CD8-positive, alpha-beta memory T cell (primary cell): ENCODE measurements at regions not wholly inside any gene's neighbourhood (a gene's known extent, or its start where the extent isn't known, plus 50 kb on each side); places are given as distances from the start of the nearest gene placed in this dataset.

Source experiments
- CTCF ChIA-PET: fragments of 350-600 bp; sonication (Branson Sonifier 250); formaldehyde crosslinking; loops from one replicate; lab custom pipeline; 2021; ENCODE audit warnings: antibody characterized with exemption; lab: Charles Lee
- POLR2A ChIA-PET: fragments of 350-600 bp; sonication (Branson Sonifier 250); formaldehyde crosslinking; loops from one replicate; lab custom pipeline; 2021; ENCODE audit warnings: antibody characterized with exemption; lab: Charles Lee
- DNase-seq, 5 donors: peaks; one replicate each; pipeline versions ENCODE4 v3.0.0 to v3.0.0-alpha.2; 2020 to 2022; ENCODE audit warnings: mixed read lengths in 1 of 5
- H3K27ac ChIP-seq: one replicate; pipeline ENCODE4 v1.7.0; 2013; ENCODE audit warnings: low read depth, mild to moderate bottlenecking, low read length, moderate library complexity
- H3K27me3 ChIP-seq: 2 replicates; pipeline ENCODE4 v1.7.0; 2013; ENCODE audit warnings: low read length, mild to moderate bottlenecking; ENCODE audit not compliant: insufficient read depth, poor library complexity, severe bottlenecking
- H3K36me3 ChIP-seq: 2 replicates; pipeline ENCODE4 v1.7.0; 2013; ENCODE audit warnings: mild to moderate bottlenecking, low read length, moderate library complexity; ENCODE audit not compliant: insufficient read depth
- H3K4me1 ChIP-seq: 2 replicates; pipeline ENCODE4 v1.7.0; 2013; ENCODE audit warnings: mild to moderate bottlenecking, low read length, moderate library complexity; ENCODE audit not compliant: insufficient read depth
- H3K4me3 ChIP-seq: 2 replicates; pipeline ENCODE4 v1.7.0; 2013; ENCODE audit warnings: mild to moderate bottlenecking, low read length
- H3K9me3 ChIP-seq: 2 replicates; pipeline ENCODE4 v1.7.0; 2013; ENCODE audit warnings: mild to moderate bottlenecking, low read length
- H3K27ac Mint-ChIP-seq, 8 donors: one replicate each; pipeline ENCODE4 v1.8.0; 2020 to 2021; ENCODE audit warnings: mixed read lengths in 8 of 8, mild to moderate bottlenecking in 6 of 8, inconsistent platforms in 3 of 8, moderate library complexity in 3 of 8
- H3K27me3 Mint-ChIP-seq, 2 donors: one replicate each; pipeline ENCODE4 v1.8.0; 2020 to 2021; ENCODE audit warnings: mixed read lengths in 2 of 2, mild to moderate bottlenecking in 1 of 2, moderate library complexity in 1 of 2
- H3K36me3 Mint-ChIP-seq, 3 donors: one replicate each; pipeline ENCODE4 v1.8.0; 2020 to 2021; ENCODE audit warnings: mixed read lengths in 3 of 3, inconsistent platforms in 1 of 3, mild to moderate bottlenecking in 1 of 3
- H3K4me1 Mint-ChIP-seq, 3 donors: one replicate each; pipeline ENCODE4 v1.8.0; 2020 to 2021; ENCODE audit warnings: mixed read lengths in 3 of 3, inconsistent platforms in 1 of 3, mild to moderate bottlenecking in 1 of 3
- H3K4me3 Mint-ChIP-seq, 7 donors: one replicate each; pipeline ENCODE4 v1.8.0; 2020 to 2021; ENCODE audit warnings: mixed read lengths in 7 of 7, mild to moderate bottlenecking in 6 of 7, moderate library complexity in 4 of 7, inconsistent platforms in 2 of 7
- H3K9me3 Mint-ChIP-seq, 5 donors: one replicate each; pipeline ENCODE4 v1.8.0; 2020 to 2022; ENCODE audit warnings: mixed read lengths in 5 of 5, mild to moderate bottlenecking in 3 of 5, moderate library complexity in 2 of 5, inconsistent platforms in 1 of 5

- peaks cover 0 to 13% (median 0%) of the 10 kb centered on the region in 5 donors for H3K9me3 Mint-ChIP-seq
- DNase-seq, result no peak
- Histone ChIP-seq H3K4me1 (no peaks in the 10 kb centered on the region), H3K9me3 (no peaks in the 10 kb centered on the region), H3K4me3 (no peak overlapping the region), H3K27ac (no peak overlapping the region), H3K27me3 (no peaks in the 10 kb centered on the region), H3K36me3 (no peaks in the 10 kb centered on the region)
- H3K27me3 Mint-ChIP-seq, result peaks cover 0 to 1% of the 10 kb centered on the region in 2 donors
- H3K36me3 Mint-ChIP-seq, result peaks cover 2 to 11% (median 6%) of the 10 kb centered on the region in 3 donors
- ChIA-PET CTCF (no interaction called here), POLR2A (no interaction called here)
- H3K4me1 Mint-ChIP-seq, result peaks cover 0 to 6% (median 2%) of the 10 kb centered on the region in 3 donors
- no peak overlapping the region for H3K4me3 Mint-ChIP-seq
- no peak overlapping the region for H3K27ac Mint-ChIP-seq
Measured at GRCh38 chr9:31355159-31355882, 1029.1 kb upstream of the ACO1 start.

GRCh38 chr9:31355965-31356364 lies 1028.5 kb upstream of the ACO1 start:
- no peak overlapping the region for H3K27ac Mint-ChIP-seq
- POLR2A ChIA-PET, result no interaction called here

DNA sequence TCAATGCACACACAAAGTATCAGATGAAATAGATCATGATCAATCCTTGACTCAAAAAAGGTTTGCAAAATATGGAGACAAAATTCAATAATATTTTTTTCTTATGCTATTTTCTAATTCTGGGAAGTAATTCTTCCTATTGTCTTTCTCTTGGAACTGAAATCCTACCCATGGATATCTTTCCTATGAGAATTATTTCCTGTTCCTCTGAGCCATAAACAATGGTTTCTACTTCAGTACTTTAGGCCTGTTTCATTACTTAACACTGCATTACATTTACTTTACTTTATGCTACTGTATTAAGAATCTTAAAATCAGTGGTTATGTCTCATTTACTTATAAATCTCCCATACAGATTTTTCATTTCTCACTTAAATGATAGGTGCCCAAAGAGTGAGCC lies 1025.4 kb upstream of the ACO1 start:
- Mint-ChIP-seq H3K4me3 (no peak overlapping the region), H3K27ac (no peak overlapping the region), H3K36me3 (peaks cover 0 to 11% (median 4%) of the 10 kb centered on the region in 3 donors), H3K4me1 (peaks cover 0 to 2% (median 0%) of the 10 kb centered on the region in 3 donors), H3K9me3 (peaks cover 0 to 9% (median 0%) of the 10 kb centered on the region in 5 donors), H3K27me3 (peaks cover 0 to 1% of the 10 kb centered on the region in 2 donors)
- no peak for DNase-seq
- H3K4me3 ChIP-seq, result no peak overlapping the region
- no peaks in the 10 kb centered on the region for H3K27me3 ChIP-seq
- CTCF ChIA-PET, result no interaction called here
- H3K36me3 ChIP-seq, result no peaks in the 10 kb centered on the region
- POLR2A ChIA-PET, result no interaction called here
- no peaks in the 10 kb centered on the region for H3K4me1 ChIP-seq
- H3K9me3 ChIP-seq, result no peaks in the 10 kb centered on the region
- H3K27ac ChIP-seq, result no peak overlapping the region

More at GRCh38 chr9:31355965-31356364, 1028.5 kb upstream of the ACO1 start:
- peaks cover 0 to 11% (median 4%) of the 10 kb centered on the region in 3 donors for H3K36me3 Mint-ChIP-seq
- no peak for DNase-seq
- H3K4me1 Mint-ChIP-seq, result peaks cover 0 to 6% (median 2%) of the 10 kb centered on the region in 3 donors
- no peaks in the 10 kb centered on the region for H3K9me3 ChIP-seq
- peaks cover 0 to 1% of the 10 kb centered on the region in 2 donors for H3K27me3 Mint-ChIP-seq
- no peak overlapping the region for H3K4me3 ChIP-seq
- H3K9me3 Mint-ChIP-seq, result peaks cover 0 to 9% (median 0%) of the 10 kb centered on the region in 5 donors
- no peaks in the 10 kb centered on the region for H3K27me3 ChIP-seq
- no peaks in the 10 kb centered on the region for H3K4me1 ChIP-seq
- no peak overlapping the region for H3K4me3 Mint-ChIP-seq
- no peak overlapping the region for H3K27ac ChIP-seq
- CTCF ChIA-PET, result no interaction called here
- no peaks in the 10 kb centered on the region for H3K36me3 ChIP-seq

DNA sequence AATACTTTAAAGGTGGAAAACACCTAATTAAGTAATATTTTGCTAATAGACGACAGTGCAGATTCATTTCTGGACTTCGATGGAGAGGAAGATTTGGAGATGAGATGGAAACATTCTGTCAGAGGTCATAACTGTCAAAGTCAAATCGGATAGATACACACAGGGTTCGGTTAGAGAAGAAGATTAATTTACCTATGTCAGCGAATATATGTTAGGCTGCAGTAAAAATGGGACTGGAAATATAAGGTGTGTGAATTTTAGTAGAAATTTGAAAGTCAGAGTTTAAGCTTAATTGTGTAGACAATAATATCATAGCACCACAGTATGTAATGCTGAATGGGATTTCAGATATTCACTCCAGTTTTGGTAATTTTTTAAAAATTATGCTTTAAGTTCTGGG lies 1020.3 kb upstream of the ACO1 start:
- DNase-seq, result no peak
- Mint-ChIP-seq H3K27me3 (no peaks in the 10 kb centered on the region), H3K9me3 (no peaks in the 10 kb centered on the region), H3K4me1 (no peaks in the 10 kb centered on the region), H3K27ac (no peak overlapping the region), H3K36me3 (peaks cover 0 to 3% (median 0%) of the 10 kb centered on the region in 3 donors), H3K4me3 (no peak overlapping the region)
- no peak overlapping the region for H3K27ac ChIP-seq
- no peak overlapping the region for H3K4me3 ChIP-seq
- POLR2A ChIA-PET, result no interaction called here
- H3K27me3 ChIP-seq, result no peaks in the 10 kb centered on the region
- no peaks in the 10 kb centered on the region for H3K4me1 ChIP-seq
- no peaks in the 10 kb centered on the region for H3K9me3 ChIP-seq
- CTCF ChIA-PET, result no interaction called here
- H3K36me3 ChIP-seq, result no peaks in the 10 kb centered on the region

- no peaks in the 10 kb centered on the region for H3K9me3 ChIP-seq
- no peaks in the 10 kb centered on the region for H3K9me3 Mint-ChIP-seq
- no peak overlapping the region for H3K4me3 ChIP-seq
- ChIA-PET CTCF (no interaction called here), POLR2A (no interaction called here)
- no peaks in the 10 kb centered on the region for H3K4me1 ChIP-seq
- H3K36me3 ChIP-seq, result no peaks in the 10 kb centered on the region
- no peaks in the 10 kb centered on the region for H3K27me3 Mint-ChIP-seq
- H3K27ac ChIP-seq, result no peak overlapping the region
- H3K27ac Mint-ChIP-seq, result no peak overlapping the region
- H3K36me3 Mint-ChIP-seq, result peaks cover 0 to 4% (median 2%) of the 10 kb centered on the region in 3 donors
- no peak overlapping the region for H3K4me3 Mint-ChIP-seq
- H3K27me3 ChIP-seq, result no peaks in the 10 kb centered on the region
- no peak for DNase-seq
- no peaks in the 10 kb centered on the region for H3K4me1 Mint-ChIP-seq
Measured at GRCh38 chr9:31372799-31373587, 1011.5 kb upstream of the ACO1 start.

DNA sequence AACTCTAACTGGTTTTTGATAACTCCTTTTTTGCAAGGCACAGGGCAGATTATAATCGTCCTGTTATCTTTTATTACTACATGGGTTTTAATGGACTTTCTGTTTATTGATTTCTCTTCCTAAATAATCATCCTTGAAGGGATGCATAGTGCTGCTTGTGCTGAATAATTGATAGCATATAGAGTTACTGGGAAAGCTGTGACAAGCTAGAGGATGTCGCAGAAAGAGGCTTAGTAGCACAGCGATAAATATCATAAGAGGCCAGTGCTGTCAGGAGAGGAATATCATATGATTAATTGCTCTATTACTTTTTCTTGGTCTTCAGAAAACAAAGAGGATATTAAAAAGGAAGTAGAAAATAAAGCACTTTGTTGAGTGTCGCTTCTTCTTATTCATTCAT lies 1007.1 kb upstream of the ACO1 start:
- Histone ChIP-seq H3K4me1 (no peaks in the 10 kb centered on the region), H3K27ac (no peak overlapping the region), H3K27me3 (no peaks in the 10 kb centered on the region), H3K36me3 (no peaks in the 10 kb centered on the region), H3K9me3 (no peaks in the 10 kb centered on the region), H3K4me3 (no peak overlapping the region)
- no peak overlapping the region for H3K27ac Mint-ChIP-seq
- ChIA-PET POLR2A (no interaction called here), CTCF (no interaction called here)
- H3K4me3 Mint-ChIP-seq, result no peak overlapping the region
- H3K4me1 Mint-ChIP-seq, result no peaks in the 10 kb centered on the region
- H3K9me3 Mint-ChIP-seq, result no peaks in the 10 kb centered on the region
- no peaks in the 10 kb centered on the region for H3K27me3 Mint-ChIP-seq
- DNase-seq, result no peak
- peaks cover 0 to 2% (median 0%) of the 10 kb centered on the region in 3 donors for H3K36me3 Mint-ChIP-seq

GRCh38 chr9:31388660-31389059 lies 995.8 kb upstream of the ACO1 start:
- no peak for DNase-seq
- H3K27ac Mint-ChIP-seq, result no peak overlapping the region
- POLR2A ChIA-PET, result no interaction called here
- Histone ChIP-seq H3K4me1 (peaks cover 4% of the 10 kb centered on the region), H3K9me3 (no peaks in the 10 kb centered on the region), H3K4me3 (no peak overlapping the region), H3K36me3 (no peaks in the 10 kb centered on the region), H3K27me3 (no peaks in the 10 kb centered on the region), H3K27ac (no peak overlapping the region)
- H3K4me3 Mint-ChIP-seq, result no peak overlapping the region
- CTCF ChIA-PET, result no interaction called here
- peaks cover 20 to 25% (median 23%) of the 10 kb centered on the region in 3 donors for H3K4me1 Mint-ChIP-seq
- H3K9me3 Mint-ChIP-seq, result no peaks in the 10 kb centered on the region
- H3K27me3 Mint-ChIP-seq, result no peaks in the 10 kb centered on the region
- H3K36me3 Mint-ChIP-seq, result peaks cover 0 to 2% (median 0%) of the 10 kb centered on the region in 3 donors

- Histone ChIP-seq H3K27ac (no peak overlapping the region), H3K9me3 (no peaks in the 10 kb centered on the region), H3K36me3 (no peaks in the 10 kb centered on the region), H3K4me1 (peaks cover 4% of the 10 kb centered on the region), H3K4me3 (no peak overlapping the region), H3K27me3 (no peaks in the 10 kb centered on the region)
- Mint-ChIP-seq H3K27me3 (no peaks in the 10 kb centered on the region), H3K36me3 (peaks cover 0 to 2% (median 0%) of the 10 kb centered on the region in 3 donors), H3K4me1 (peaks cover 22 to 29% (median 26%) of the 10 kb centered on the region in 3 donors), H3K27ac (no peak overlapping the region), H3K4me3 (no peak overlapping the region), H3K9me3 (no peaks in the 10 kb centered on the region)
- no peak for DNase-seq
- ChIA-PET CTCF (no interaction called here), POLR2A (no interaction called here)
Measured at GRCh38 chr9:31389075-31389474, 995.4 kb upstream of the ACO1 start.
